NCI-H748 (cell line): ENCODE measurements at regions not wholly inside any gene's neighbourhood (a gene's known extent, or its start where the extent isn't known, plus 50 kb on each side); places are given as distances from the start of the nearest gene placed in this dataset.
"Not testable (repeated sequence)": the region's sequence is repeated elsewhere in the genome, so short reads cannot be mapped to it uniquely, and the experiment has no call there.

Experiments
- DNase-seq: peaks from one replicate; lab custom pipeline; 2025; ENCODE audit not compliant: unreplicated experiment; lab: John Stamatoyannopoulos, UW

DNA sequence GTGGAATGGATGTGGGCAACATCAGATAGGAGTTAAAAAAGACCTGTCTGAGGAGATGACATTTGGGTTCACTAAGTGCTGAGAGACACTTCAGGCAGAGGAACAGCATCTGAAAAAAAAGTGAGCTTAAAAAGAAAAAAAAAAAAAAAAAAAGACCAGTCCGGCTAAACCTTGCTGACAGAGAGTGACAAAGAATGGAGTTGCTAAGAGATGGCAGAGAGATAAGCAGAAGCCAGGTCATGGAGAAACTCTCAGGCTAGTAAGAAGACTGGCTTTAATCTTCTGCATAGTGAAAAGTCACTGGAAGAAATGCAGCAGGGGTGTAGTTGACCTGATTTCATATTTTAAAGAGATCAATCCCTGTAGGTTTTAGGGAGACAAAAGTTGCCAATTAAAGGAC lies 711.1 kb upstream of the SEMA3D start:
- no peak for DNase-seq

DNA sequence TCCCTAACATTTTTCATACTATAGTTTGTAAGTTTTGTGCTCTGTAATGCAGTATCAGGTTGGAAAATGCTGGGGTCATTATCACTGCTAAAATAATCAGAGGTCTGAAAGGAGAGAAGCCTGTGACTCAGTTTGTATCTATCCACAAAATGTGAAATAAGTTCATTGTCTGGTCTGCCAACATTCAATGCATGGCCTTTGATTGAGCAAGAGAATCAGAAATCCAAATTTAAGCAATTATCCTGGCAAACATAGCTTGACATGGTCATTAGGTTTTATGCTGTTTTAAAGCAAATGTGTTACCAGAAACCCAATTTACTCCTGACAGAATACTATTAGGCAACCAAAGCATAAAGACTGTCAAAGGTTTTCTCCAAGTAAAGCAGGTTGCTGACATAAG lies 709.7 kb upstream of the SEMA3D start:
- no peak for DNase-seq

DNA sequence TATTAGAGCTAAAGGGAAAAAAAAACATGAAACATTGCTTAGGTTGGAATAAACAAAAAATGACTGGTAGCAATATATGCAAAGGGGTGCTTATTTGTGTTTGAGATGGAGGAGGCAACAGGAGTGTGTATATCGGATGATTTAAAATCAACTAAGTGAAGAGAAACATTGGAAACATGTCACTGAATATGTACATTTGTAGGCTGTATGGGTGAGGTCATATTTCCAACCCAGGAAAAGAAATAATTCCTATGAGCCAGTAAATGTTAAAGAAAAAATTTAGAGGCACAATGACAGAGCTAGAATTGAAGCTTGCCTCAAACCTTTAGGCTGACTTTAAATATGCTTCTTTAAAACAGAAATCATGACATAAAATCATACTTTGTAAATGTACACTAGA lies 709.0 kb upstream of the SEMA3D start:
- DNase-seq: no peak

DNA sequence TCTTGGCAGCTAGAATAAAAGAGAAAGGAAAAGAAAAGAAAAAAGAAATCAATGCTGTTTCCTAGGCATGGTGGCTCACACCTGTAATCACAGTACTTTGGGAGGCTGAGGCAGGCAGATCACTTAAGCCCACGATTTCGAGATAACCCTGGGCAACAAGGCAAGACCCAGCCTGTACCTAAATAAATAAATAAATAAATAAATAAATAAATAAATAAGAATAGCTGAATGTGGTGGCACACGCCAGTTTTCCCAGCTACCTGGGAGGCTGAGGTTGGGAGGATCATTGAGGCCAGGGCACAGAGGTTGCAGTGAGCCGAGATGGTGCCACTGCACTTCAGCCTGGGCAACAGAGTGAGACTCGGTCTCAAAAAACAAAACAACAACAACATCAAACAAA lies 705.0 kb upstream of the SEMA3D start:
- DNase-seq: not testable (repeated sequence)

- peak; percentile 48 for DNase-seq
Observed at GRCh38 chr7:85890244-85890811, 703.5 kb upstream of the SEMA3D start.

DNA sequence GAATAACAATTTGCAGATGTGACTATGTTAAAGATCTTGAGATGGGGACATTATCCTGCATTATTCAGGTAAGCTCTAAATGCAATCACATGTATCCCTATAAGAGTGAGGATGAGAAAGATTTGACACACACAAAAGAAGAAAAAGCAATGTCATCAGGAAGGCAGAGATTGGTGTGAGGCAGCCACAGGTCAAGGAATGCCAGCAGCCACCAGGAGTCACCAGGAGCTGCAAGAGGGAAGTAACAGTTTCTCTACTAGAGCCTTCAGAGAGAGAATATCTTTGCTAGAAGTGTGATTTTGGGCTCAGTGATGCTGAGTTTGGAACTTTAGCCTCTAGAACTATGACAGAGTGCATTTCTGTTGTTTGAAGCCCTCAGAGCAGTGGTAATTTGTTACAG lies 700.3 kb upstream of the SEMA3D start:
- DNase-seq: no peak

GRCh38 chr7:85882335-85882734 lies 695.5 kb upstream of the SEMA3D start:
- DNase-seq: no peak

GRCh38 chr7:85875398-85875797 lies 688.5 kb upstream of the SEMA3D start:
- DNase-seq: no peak

GRCh38 chr7:85866540-85866939 lies 679.7 kb upstream of the SEMA3D start:
- DNase-seq: no peak

GRCh38 chr7:85851571-85852193 lies 664.8 kb upstream of the SEMA3D start:
- peak; percentile 40 for DNase-seq

DNA sequence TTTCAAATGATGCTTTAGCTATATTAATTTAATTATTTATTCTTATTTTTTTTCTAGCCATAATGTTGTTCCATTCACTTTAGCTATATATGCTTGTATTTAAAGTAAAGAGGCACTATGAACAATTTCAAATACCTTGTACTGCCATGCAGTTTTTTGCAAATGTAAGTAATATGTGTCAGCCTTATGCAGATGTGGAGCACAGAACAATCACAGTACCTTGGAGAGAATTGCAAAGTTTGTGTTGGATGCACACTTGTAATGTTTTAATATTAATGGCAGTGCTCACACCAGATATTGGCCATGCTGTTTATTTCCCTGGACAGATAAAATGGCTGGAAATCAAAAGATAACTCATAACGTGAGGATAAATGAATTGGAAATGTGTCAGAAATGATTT lies 663.5 kb upstream of the SEMA3D start:
- DNase-seq: no peak

DNA sequence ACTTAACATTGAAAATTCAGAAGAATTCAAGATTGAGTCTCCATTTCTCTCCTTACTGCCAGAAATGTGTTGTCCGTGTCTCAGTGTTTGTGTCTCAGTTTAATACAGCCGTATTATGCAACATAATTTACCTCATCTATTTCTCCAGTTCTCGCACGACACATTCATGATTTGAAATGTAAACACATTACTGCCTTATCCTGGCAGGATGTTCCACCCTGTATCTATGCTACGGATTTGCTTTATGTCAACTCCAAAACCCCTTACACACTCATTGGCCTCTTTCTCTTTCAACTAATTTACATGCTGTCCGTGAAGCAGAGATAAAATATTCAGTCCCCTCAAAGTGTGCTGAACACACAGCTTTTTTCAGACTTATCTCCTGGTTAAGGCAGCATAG lies 653.7 kb upstream of the SEMA3D start:
- DNase-seq: peak; percentile 56

- no peak for DNase-seq
Observed at GRCh38 chr7:85833066-85833465, 646.2 kb upstream of the SEMA3D start.

- DNase-seq: no peak
Observed at GRCh38 chr7:85830982-85831381, 644.1 kb upstream of the SEMA3D start.

DNA sequence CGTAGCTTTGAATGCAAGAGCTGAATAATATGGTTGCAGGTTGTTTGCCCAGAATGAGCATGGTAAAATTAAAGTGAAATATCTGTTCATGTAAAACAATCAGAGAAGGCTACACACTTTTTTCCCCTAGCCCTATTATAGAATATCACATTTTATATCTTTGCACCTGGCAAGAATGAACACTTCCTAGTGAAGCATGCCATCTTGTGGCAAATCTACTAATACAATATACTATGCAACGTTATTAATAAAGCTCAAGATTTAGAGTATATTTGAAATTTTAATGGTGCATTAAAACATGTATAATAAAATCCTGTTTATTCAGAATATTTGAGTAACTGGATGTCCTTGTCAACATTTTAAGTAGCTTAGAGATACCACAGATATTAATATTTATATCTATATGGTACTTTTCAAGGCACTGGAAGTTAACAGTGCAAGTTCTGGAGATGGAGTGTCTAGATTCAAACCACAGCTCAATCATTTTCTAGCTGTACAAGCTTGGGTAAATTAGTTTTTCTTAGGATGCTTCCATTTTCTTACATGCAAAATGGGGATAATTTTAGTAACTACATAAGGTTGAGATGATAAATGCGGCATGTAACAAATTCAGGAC lies 643.1 kb upstream of the SEMA3D start:
- peak; percentile 32 for DNase-seq

DNA sequence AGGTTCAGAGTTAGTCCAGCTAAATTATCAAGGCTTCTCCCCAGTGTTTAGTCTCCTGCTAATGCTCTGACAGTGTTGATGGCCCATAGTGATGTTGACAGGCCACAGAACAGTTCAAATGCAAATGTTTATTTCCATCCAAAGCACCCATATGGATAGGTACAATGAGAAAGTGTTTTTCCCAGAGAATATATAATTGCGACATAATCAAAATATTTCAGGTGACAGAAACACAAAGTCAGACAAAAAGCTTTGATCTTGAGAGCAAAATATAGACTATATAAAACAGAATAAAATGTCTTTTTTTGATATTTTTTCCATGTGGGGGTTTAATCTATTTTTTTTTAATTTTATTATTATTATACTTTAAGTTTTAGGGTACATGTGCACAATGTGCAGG lies 642.3 kb upstream of the SEMA3D start:
- DNase-seq: no peak

GRCh38 chr7:85828614-85829013 lies 641.8 kb upstream of the SEMA3D start:
- DNase-seq: no peak

DNA sequence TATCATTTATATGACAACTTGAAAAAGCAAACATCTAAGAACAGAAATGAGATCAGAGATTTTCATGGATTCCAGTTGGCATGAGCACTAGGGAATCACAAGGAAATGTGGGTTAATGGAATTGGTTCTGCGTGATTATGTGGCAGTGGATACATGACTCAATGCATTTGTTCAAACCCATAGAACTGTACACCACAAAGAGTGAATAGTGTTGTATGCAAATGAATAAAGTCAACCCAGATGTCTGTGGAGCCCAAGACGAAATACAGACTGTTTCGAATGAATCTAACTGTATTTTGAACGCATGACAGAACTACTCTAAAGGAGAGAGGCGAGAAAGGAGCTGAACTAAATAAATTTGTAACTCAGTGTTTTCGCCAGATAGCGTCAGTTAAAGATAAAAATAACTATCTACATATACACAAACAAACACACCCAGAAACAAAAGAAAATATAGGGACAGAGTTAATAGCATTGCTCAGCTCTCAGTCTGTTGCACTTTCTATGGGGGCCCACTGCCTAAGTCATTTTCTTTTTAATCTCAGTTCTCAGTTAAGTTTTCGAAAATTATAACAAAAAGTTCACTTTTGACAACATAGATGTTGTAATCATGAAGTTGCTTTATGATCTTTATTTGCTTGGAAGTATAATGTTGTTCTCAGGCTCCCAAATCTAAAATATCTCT lies 636.7 kb upstream of the SEMA3D start:
- no peak for DNase-seq

GRCh38 chr7:85821926-85822325 lies 635.1 kb upstream of the SEMA3D start:
- DNase-seq: no peak

DNA sequence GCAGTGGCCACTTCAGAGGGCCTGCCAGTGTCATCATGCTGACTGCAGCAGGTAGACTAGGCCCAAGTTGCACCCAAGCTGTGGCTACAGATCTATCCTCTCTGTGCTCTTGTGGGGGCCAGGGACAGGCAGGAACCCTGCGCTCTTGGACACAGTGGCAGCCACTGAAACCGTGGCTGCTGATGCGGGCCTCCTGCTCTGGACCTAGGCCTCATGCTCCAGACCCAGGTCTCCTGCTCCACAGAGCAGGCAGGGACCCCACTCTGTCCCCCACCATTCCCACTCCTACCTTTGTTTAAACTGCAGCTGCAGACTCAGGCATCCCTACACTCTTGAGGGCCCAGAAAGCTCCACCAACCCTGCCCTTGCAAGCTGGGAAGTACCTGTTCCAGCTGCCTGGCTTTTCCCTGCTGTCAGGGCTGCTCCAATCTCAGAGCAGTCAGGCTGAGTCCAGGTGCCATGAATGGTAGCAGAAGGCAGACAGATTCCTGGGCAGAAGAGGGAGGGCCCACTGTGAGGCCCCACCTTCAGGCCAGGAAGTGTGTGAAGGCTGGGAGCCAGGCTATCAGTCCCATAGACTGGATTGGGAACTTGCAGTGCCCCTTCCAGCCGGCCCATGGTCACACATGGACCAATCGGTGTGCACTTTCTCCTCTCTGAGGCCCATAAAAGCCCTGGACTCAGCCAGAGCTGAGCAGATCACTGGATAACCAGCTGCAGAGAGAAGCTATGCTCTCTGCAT lies 634.0 kb upstream of the SEMA3D start:
- DNase-seq: no peak

DNA sequence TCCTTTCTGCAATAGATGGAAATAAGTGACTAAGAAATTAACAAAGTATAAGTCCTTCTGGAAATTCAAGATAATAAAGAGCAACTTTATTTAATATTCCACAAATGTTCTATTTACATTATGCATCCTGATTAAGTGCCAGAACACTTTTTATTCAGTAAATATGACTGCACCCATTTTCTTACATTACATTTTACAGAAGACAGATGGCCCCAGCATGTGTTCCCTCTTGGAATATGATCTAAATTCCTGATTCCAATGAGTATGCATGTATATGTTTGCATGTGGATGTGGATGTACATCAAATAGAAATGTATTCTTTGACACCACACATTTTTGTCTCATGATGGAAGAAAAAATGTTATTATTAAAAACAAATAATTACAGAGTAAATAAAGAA lies 628.7 kb upstream of the SEMA3D start:
- DNase-seq: no peak

DNA sequence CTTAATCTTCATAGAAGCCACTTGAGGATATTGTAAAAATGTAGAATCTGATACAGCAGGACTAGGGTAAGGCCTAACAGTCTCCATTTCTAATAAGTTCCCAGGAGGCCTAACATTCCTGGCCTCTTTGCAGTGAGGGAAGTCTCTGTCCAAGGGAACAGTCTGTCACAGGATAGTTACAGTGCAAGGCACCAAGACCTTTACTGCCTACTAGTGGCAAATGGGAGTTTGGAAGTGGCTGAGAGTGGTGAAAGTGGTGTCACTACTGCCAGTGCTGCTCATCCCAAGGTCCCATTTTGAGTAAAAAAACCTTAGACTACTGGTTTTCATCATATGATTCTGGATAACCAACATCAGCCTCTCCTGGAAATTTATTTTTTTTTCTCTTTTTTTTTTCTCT lies 619.5 kb upstream of the SEMA3D start:
- DNase-seq: no peak
